ENCODE measurements at regions not wholly inside any gene's neighbourhood (a gene's known extent, or its start where the extent isn't known, plus 50 kb on each side); places are given as distances from the start of the nearest gene placed in this dataset.

GRCh38 chr18:25516121-25516520 is 164.2 kb upstream of the ZNF521 start:
- no peak for TF ChIP-seq CTCF (IDR thresholded peaks at IDR 0.05)

GRCh38 chr18:25510096-25510495 is 158.1 kb upstream of the ZNF521 start:
- no peak for TF ChIP-seq CTCF (IDR thresholded peaks at IDR 0.05)

GRCh38 chr18:25503567-25504081 is 151.7 kb upstream of the ZNF521 start:
- no peak for TF ChIP-seq CTCF (IDR thresholded peaks at IDR 0.05)

GRCh38 chr18:25497151-25497794 is 145.3 kb upstream of the ZNF521 start:
- no peak for TF ChIP-seq CTCF (IDR thresholded peaks at IDR 0.05)

GRCh38 chr18:25496544-25496943 is 144.6 kb upstream of the ZNF521 start:
- no peak for TF ChIP-seq CTCF (IDR thresholded peaks at IDR 0.05)

GRCh38 chr18:25495606-25496005 is 143.6 kb upstream of the ZNF521 start:
- TF ChIP-seq CTCF (IDR thresholded peaks at IDR 0.05), result no peak

- TF ChIP-seq CTCF (IDR thresholded peaks at IDR 0.05), result no peak
Observed at GRCh38 chr18:25494888-25495287, 142.9 kb upstream of the ZNF521 start.

- TF ChIP-seq CTCF (IDR thresholded peaks at IDR 0.05), result no peak
Observed at GRCh38 chr18:25493401-25493800, 141.4 kb upstream of the ZNF521 start.
